ENCODE measurements at regions not wholly inside any gene's neighbourhood (a gene's known extent, or its start where the extent isn't known, plus 50 kb on each side); places are given as distances from the start of the nearest gene placed in this dataset.

DNA sequence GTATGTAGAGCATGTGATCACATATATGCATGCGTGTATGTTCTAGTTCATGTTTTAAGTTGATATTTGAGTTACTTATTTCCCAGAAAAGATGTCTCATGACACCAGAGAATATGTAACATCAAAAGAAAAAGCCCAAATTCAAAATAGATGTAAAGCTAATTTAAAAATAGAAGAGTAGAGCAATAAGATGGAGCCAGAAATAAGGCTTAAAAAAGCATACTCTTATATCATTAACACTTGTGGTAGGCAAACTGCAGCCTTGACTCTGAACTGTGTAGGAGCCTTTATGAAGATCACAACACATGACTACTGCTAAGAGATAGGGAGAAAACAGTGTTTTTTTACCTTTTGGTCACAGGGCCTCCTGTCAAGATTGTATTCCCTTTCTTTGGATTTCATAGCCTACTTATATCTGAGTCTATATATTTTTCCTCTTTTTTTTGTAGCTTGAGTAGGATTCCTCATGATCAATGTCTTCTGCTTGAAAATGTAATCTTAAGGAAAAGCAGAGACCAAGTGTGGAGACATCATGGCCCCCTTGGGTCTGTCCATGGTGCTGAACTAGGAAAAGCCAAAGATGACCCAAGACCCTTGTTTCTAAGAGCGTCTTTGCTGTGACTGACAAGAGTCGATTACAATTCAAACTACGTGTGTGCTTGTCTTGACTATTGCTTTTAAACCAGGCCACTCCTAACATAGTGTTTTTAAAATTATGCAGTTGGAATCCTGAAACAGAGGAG lies 390.4 kb downstream of the SHISA9 start:
- peaks cover 5% of the 10 kb centered on the region for H3K27me3 Mint-ChIP-seq

DNA sequence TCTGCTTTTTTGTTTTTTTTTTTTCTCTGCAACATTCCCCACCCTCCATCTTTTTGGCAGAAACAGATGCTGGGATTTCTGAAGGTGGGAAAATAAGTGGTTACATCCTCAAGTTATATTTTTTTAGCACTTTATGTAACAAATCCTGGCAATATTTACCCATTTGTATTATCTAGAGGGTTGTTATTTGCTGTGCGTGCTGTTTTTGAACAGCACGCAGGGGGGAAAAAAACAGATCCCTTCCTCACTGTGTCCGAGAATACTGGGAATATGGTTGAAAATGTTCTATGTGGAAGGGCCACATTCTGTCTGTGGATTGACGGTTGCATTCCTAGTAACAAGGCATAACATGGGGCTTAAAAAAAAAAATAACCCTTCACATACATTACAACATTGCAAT lies 394.8 kb downstream of the SHISA9 start:
- Mint-ChIP-seq H3K27me3 (no peaks in the 10 kb centered on the region), H3K36me3 (no peaks in the 10 kb centered on the region), H3K9me3 (peaks cover 0 to 7% (median 3%) of the 10 kb centered on the region in 7 donors), H3K4me1 (no peaks in the 10 kb centered on the region), H3K4me3 (no peak overlapping the region), H3K27ac (no peak overlapping the region)
- no peaks in the 10 kb centered on the region for H3K4me1 ChIP-seq (ENCODE audit: control insufficient read depth, insufficient read depth, low read length, poor library complexity, severe bottlenecking)
- no peaks in the 10 kb centered on the region for H3K27me3 ChIP-seq (ENCODE audit: control insufficient read depth, insufficient read depth, low read length)
- no peak overlapping the region for H3K4me3 ChIP-seq (ENCODE audit: low read depth, low read length)
- ATAC-seq (ENCODE audit: low read depth in 2 of 2) (no peak), DNase-seq (no peak)
- no peaks in the 10 kb centered on the region for H3K36me3 ChIP-seq (ENCODE audit: control insufficient read depth, insufficient read depth, low read length)
- no peak overlapping the region for H3K27ac ChIP-seq (ENCODE audit: insufficient read depth, low read length, poor library complexity, severe bottlenecking)
- no peaks in the 10 kb centered on the region for H3K9me3 ChIP-seq (ENCODE audit: control insufficient read depth in 2 of 2, low read length in 2 of 2)

More for the DNA sequence above, 390.4 kb downstream of the SHISA9 start:
- H3K9me3 Mint-ChIP-seq, result peaks cover 0 to 11% (median 4%) of the 10 kb centered on the region in 7 donors
- ATAC-seq (ENCODE audit: low read depth in 2 of 2) (no peak), DNase-seq (no peak)
- H3K4me1 ChIP-seq (ENCODE audit: control insufficient read depth, insufficient read depth, low read length, poor library complexity, severe bottlenecking), result no peaks in the 10 kb centered on the region
- no peaks in the 10 kb centered on the region for H3K36me3 ChIP-seq (ENCODE audit: control insufficient read depth, insufficient read depth, low read length)
- no peaks in the 10 kb centered on the region for H3K27me3 ChIP-seq (ENCODE audit: control insufficient read depth, insufficient read depth, low read length)
- no peak overlapping the region for H3K27ac Mint-ChIP-seq
- H3K36me3 Mint-ChIP-seq, result no peaks in the 10 kb centered on the region
- H3K27ac ChIP-seq (ENCODE audit: insufficient read depth, low read length, poor library complexity, severe bottlenecking), result no peak overlapping the region
- no peak overlapping the region for H3K4me3 Mint-ChIP-seq
- H3K9me3 ChIP-seq (ENCODE audit: control insufficient read depth in 2 of 2, low read length in 2 of 2), result no peaks in the 10 kb centered on the region
- peaks cover 0 to 2% (median 0%) of the 10 kb centered on the region in 4 donors for H3K4me1 Mint-ChIP-seq
- H3K4me3 ChIP-seq (ENCODE audit: low read depth, low read length), result no peak overlapping the region

DNA sequence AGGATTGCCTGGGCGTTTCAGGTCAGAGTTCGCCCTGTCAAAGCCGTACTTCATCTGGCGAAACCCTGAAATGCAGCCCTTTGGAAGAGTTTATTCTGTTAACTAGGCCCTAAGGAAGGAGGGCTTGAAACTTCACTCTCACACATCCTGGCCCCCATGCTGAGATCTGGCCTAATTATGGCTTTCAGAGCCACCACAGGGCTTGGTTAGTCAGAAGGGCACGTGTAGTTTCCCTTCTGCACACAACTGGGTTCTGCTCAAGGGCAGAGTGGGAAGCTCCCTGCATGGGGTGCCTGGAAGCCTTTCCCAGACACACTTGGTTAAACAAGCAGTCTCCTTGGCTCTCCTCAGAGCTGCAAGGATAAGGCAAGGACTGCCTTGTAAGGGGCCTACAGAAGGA lies 397.3 kb downstream of the SHISA9 start:
- Mint-ChIP-seq H3K9me3 (peaks cover 0 to 7% (median 0%) of the 10 kb centered on the region in 7 donors), H3K27me3 (no peaks in the 10 kb centered on the region), H3K4me1 (no peaks in the 10 kb centered on the region), H3K4me3 (no peak overlapping the region), H3K36me3 (no peaks in the 10 kb centered on the region), H3K27ac (no peak overlapping the region)
- ATAC-seq (ENCODE audit: low read depth in 2 of 2) (no peak), DNase-seq (no peak)
- Histone ChIP-seq H3K27me3 (ENCODE audit: control insufficient read depth, insufficient read depth, low read length) (no peaks in the 10 kb centered on the region), H3K4me1 (ENCODE audit: control insufficient read depth, insufficient read depth, low read length, poor library complexity, severe bottlenecking) (no peaks in the 10 kb centered on the region), H3K4me3 (ENCODE audit: low read depth, low read length) (no peak overlapping the region), H3K9me3 (ENCODE audit: control insufficient read depth in 2 of 2, low read length in 2 of 2) (no peaks in the 10 kb centered on the region), H3K36me3 (ENCODE audit: control insufficient read depth, insufficient read depth, low read length) (no peaks in the 10 kb centered on the region), H3K27ac (ENCODE audit: insufficient read depth, low read length, poor library complexity, severe bottlenecking) (no peak overlapping the region)

DNA sequence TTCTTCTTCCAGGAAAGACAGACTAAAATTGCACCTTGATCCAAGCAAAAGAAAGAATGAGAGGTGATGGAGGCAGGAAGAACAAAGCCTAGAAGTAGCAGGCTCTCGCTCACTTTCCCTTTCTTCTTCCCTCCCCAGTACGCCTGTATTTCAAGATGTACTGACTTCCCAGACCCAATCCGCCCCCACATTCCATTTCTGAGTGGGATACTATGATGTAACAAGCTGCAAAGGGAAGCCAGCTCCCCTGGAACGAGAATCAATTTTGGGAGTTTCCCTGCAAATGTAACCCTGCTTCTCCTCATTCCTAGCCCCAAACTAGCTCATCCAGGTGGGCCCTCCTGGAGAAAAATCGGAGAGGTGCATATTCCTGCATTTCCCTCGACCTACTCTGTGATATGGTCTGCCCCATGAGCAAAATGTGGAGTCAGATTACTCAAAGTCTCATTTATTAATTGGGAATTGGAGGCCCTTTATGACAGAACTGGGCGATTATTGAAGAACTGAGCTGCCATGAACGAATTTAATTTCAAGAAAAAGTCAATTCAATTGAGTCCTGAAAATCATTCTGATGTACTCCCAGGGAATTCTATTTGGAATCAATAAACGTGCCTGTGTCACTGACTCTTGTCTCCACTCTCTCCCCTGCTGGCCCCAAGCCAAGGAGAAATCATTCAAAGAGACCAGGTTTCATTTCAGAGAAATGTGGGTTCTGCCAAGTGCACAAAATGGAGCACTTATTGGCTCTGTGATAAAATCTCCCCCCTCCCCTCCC lies 398.9 kb downstream of the SHISA9 start:
- no peaks in the 10 kb centered on the region for H3K36me3 Mint-ChIP-seq
- Histone ChIP-seq H3K4me3 (ENCODE audit: low read depth, low read length) (no peak overlapping the region), H3K36me3 (ENCODE audit: control insufficient read depth, insufficient read depth, low read length) (no peaks in the 10 kb centered on the region), H3K27ac (ENCODE audit: insufficient read depth, low read length, poor library complexity, severe bottlenecking) (no peak overlapping the region), H3K27me3 (ENCODE audit: control insufficient read depth, insufficient read depth, low read length) (no peaks in the 10 kb centered on the region), H3K4me1 (ENCODE audit: control insufficient read depth, insufficient read depth, low read length, poor library complexity, severe bottlenecking) (no peaks in the 10 kb centered on the region), H3K9me3 (ENCODE audit: control insufficient read depth in 2 of 2, low read length in 2 of 2) (no peaks in the 10 kb centered on the region)
- H3K4me1 Mint-ChIP-seq, result no peaks in the 10 kb centered on the region
- H3K27ac Mint-ChIP-seq, result no peak overlapping the region
- peaks cover 0 to 7% (median 0%) of the 10 kb centered on the region in 7 donors for H3K9me3 Mint-ChIP-seq
- H3K27me3 Mint-ChIP-seq, result no peaks in the 10 kb centered on the region
- no peak for ATAC-seq (ENCODE audit: low read depth in 2 of 2)
- DNase-seq, result no peak
- no peak overlapping the region for H3K4me3 Mint-ChIP-seq

DNA sequence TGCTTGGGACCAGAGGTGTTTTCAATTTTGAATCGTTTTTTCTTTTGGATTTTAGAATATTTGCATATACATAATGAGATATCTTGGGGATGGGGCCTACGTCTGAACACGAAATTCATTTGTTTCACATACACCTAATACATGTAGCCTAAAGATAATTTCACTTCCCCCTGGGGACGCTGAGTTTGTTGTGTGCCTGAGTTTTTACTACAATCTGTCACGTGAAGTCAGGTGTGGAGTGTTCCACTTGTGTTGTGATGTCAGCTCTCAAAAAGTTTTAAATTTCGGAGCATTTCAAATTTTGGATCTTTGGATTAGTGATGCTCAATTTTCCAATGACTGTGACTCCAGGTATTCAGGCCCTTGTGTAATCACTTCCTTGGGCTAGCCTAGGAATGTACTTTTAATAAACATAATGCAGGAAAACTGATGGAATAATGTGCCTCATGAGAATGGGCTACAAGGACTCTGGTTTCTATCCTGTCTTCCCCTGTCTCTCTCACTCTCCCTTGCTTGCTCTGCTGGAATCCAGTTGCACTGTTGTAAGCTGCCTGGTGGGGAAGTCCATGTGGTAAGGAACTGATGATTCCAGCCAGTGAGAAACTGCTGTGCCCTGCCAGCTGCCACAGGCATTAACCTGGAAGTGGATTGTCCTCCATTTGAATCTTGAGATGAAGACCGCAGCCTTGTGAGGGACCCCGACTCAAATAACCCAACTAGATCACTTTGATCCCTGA lies 403.8 kb downstream of the SHISA9 start:
- H3K4me1 Mint-ChIP-seq, result no peaks in the 10 kb centered on the region
- H3K27me3 Mint-ChIP-seq, result no peaks in the 10 kb centered on the region
- no peaks in the 10 kb centered on the region for H3K36me3 Mint-ChIP-seq
- no peak overlapping the region for H3K4me3 Mint-ChIP-seq
- no peak overlapping the region for H3K27ac Mint-ChIP-seq
- H3K27ac ChIP-seq (ENCODE audit: insufficient read depth, low read length, poor library complexity, severe bottlenecking), result no peak overlapping the region
- no peak for ATAC-seq (ENCODE audit: low read depth in 2 of 2)
- no peak overlapping the region for H3K4me3 ChIP-seq (ENCODE audit: low read depth, low read length)
- no peaks in the 10 kb centered on the region for H3K4me1 ChIP-seq (ENCODE audit: control insufficient read depth, insufficient read depth, low read length, poor library complexity, severe bottlenecking)
- H3K36me3 ChIP-seq (ENCODE audit: control insufficient read depth, insufficient read depth, low read length), result no peaks in the 10 kb centered on the region
- H3K9me3 Mint-ChIP-seq, result peaks cover 0 to 7% (median 0%) of the 10 kb centered on the region in 7 donors
- H3K27me3 ChIP-seq (ENCODE audit: control insufficient read depth, insufficient read depth, low read length), result no peaks in the 10 kb centered on the region
- H3K9me3 ChIP-seq (ENCODE audit: control insufficient read depth in 2 of 2, low read length in 2 of 2), result no peaks in the 10 kb centered on the region
- no peak for DNase-seq

DNA sequence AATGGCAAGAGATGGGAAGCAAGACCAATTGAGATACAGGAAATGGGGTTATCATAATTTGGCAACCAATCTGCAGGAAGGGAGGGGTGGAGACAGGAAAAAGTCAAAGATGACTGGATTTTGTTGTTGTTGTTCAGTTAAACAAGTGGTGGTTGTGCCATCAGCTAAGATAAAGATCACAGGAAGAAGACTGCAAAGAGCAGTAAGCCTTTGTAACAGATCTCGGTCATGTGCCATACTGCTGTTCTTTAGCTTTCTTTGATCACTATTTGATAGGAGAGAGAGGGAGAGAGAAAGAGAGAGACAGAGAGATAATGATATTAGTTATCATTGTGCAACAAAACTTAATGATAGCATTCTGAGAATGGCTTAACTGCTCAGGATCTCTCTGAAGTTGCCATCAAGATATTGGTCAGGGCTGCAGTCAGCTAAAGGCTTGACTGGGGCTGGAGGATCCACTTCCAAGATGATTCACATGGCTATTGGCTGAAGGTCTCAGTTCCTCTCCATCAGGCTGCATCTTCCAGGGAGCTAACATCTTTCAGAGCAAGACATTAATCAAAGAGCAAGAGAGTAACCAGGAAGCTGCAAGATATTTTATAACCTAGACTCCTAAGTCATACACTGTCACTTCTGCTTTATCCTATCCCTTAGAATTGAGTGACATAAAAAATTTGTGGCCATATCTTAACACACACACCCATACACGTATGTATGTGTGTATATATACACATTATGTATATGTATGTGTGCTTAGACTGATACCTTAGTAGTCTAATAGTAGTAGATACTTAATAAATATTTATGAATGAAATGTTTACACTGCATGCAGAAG lies 405.0 kb downstream of the SHISA9 start:
- H3K9me3 Mint-ChIP-seq, result peaks cover 0 to 7% (median 0%) of the 10 kb centered on the region in 7 donors
- H3K9me3 ChIP-seq (ENCODE audit: control insufficient read depth in 2 of 2, low read length in 2 of 2), result no peaks in the 10 kb centered on the region
- no peaks in the 10 kb centered on the region for H3K36me3 ChIP-seq (ENCODE audit: control insufficient read depth, insufficient read depth, low read length)
- H3K36me3 Mint-ChIP-seq, result no peaks in the 10 kb centered on the region
- H3K27me3 ChIP-seq (ENCODE audit: control insufficient read depth, insufficient read depth, low read length), result no peaks in the 10 kb centered on the region
- no peak overlapping the region for H3K27ac Mint-ChIP-seq
- no peaks in the 10 kb centered on the region for H3K4me1 ChIP-seq (ENCODE audit: control insufficient read depth, insufficient read depth, low read length, poor library complexity, severe bottlenecking)
- H3K4me3 Mint-ChIP-seq, result no peak overlapping the region
- ATAC-seq (ENCODE audit: low read depth in 2 of 2) (no peak), DNase-seq (no peak)
- H3K4me3 ChIP-seq (ENCODE audit: low read depth, low read length), result no peak overlapping the region
- H3K27ac ChIP-seq (ENCODE audit: insufficient read depth, low read length, poor library complexity, severe bottlenecking), result no peak overlapping the region
- H3K27me3 Mint-ChIP-seq, result no peaks in the 10 kb centered on the region
- H3K4me1 Mint-ChIP-seq, result no peaks in the 10 kb centered on the region

DNA sequence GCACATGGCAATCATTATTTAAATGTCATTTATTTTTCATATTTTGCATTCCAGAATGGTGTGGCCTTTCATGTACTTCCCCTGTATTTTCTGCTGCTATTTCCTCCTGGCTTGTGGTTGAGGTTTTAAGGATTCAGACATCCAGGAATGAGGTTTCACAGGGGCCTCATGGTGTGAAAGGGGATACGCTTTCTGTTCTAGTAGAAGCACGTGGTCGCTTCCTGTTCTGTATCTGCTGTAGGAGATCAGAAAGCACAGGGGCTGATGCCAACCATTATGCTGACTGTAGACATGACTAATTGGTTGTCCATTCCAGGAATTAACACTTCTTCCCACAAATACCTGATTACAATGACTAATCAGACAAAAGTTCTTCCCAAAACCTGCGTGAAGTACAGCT lies 405.9 kb downstream of the SHISA9 start:
- Mint-ChIP-seq H3K4me1 (no peaks in the 10 kb centered on the region), H3K36me3 (no peaks in the 10 kb centered on the region), H3K27me3 (no peaks in the 10 kb centered on the region), H3K27ac (peak overlapping the region in 1 of 3 donors; percentile 3), H3K4me3 (no peak overlapping the region), H3K9me3 (peaks cover 0 to 7% (median 0%) of the 10 kb centered on the region in 7 donors)
- no peaks in the 10 kb centered on the region for H3K36me3 ChIP-seq (ENCODE audit: control insufficient read depth, insufficient read depth, low read length)
- ATAC-seq (ENCODE audit: low read depth in 2 of 2), result no peak
- H3K4me3 ChIP-seq (ENCODE audit: low read depth, low read length), result no peak overlapping the region
- H3K27ac ChIP-seq (ENCODE audit: insufficient read depth, low read length, poor library complexity, severe bottlenecking), result no peak overlapping the region
- H3K9me3 ChIP-seq (ENCODE audit: control insufficient read depth in 2 of 2, low read length in 2 of 2), result no peaks in the 10 kb centered on the region
- H3K27me3 ChIP-seq (ENCODE audit: control insufficient read depth, insufficient read depth, low read length), result no peaks in the 10 kb centered on the region
- no peaks in the 10 kb centered on the region for H3K4me1 ChIP-seq (ENCODE audit: control insufficient read depth, insufficient read depth, low read length, poor library complexity, severe bottlenecking)
- no peak for DNase-seq
